HL-60 (cell line): ENCODE measurements at regions not wholly inside any gene's neighbourhood (a gene's known extent, or its start where the extent isn't known, plus 50 kb on each side); places are given as distances from the start of the nearest gene placed in this dataset.

Experiments used
- CTCF ChIP-seq: IDR thresholded peaks from one replicate; pipeline ENCODE4 v1.5.1; 2011; ENCODE audit warnings: low read length, control low read depth, inconsistent platforms; ENCODE audit not compliant: insufficient read depth
- GABPA ChIP-seq: IDR thresholded peaks from 2 replicates; pipeline ENCODE4 v1.6.1; 2012; ENCODE audit warnings: low read depth
- POLR2AphosphoS5 ChIP-seq: IDR thresholded peaks from 2 replicates; pipeline ENCODE4 v1.6.1; 2012; ENCODE audit warnings: low read depth
- REST ChIP-seq: IDR thresholded peaks from 2 replicates; pipeline ENCODE4 v1.6.1; 2012; ENCODE audit warnings: low read depth; ENCODE audit not compliant: insufficient replicate concordance
- SPI1 ChIP-seq: IDR thresholded peaks from 2 replicates; pipeline ENCODE4 v1.6.1; 2012; ENCODE audit warnings: low read depth, mild to moderate bottlenecking, borderline replicate concordance

- TF ChIP-seq CTCF (no peak), REST (no peak), POLR2AphosphoS5 (no peak), SPI1 (no peak), GABPA (no peak)
Measured at GRCh38 chr7:80036107-80036506, 98.5 kb upstream of the GNAI1 start.
